ENCODE measurements at regions not wholly inside any gene's neighbourhood (a gene's known extent, or its start where the extent isn't known, plus 50 kb on each side); places are given as distances from the start of the nearest gene placed in this dataset.
"Not testable (repeated sequence)": the region's sequence is repeated elsewhere in the genome, so short reads cannot be mapped to it uniquely, and the experiment has no call there.

- peak overlapping the region in 1 of 10 donors; percentile 23 for H3K27ac Mint-ChIP-seq
- peaks cover 0 to 3% (median 1%) of the 10 kb centered on the region in 5 donors for H3K27me3 Mint-ChIP-seq
- peaks cover 0 to 5% (median 0%) of the 10 kb centered on the region in 3 donors for H3K36me3 Mint-ChIP-seq
- DNase-seq (no peak), ATAC-seq (no peak)
- H3K4me1 Mint-ChIP-seq: no peaks in the 10 kb centered on the region
- H3K4me3 Mint-ChIP-seq: peak overlapping the region in 2 of 10 donors; percentile 11 to 39
- H3K9me3 Mint-ChIP-seq: peaks cover 0 to 10% (median 2%) of the 10 kb centered on the region in 9 donors
- POLR2A ChIA-PET: no interaction called here
Measured at GRCh38 chrX:19194285-19195242, 72.3 kb upstream of the ADGRG2 start.

- no peaks in the 10 kb centered on the region for H3K4me1 Mint-ChIP-seq
- ATAC-seq (no peak), DNase-seq (no peak)
- peak overlapping the region in 1 of 10 donors; percentile 23 for H3K27ac Mint-ChIP-seq
- peak overlapping the region in 2 of 10 donors; percentile 11 to 39 for H3K4me3 Mint-ChIP-seq
- peaks cover 0 to 10% (median 2%) of the 10 kb centered on the region in 9 donors for H3K9me3 Mint-ChIP-seq
- H3K36me3 Mint-ChIP-seq: peaks cover 0 to 5% (median 0%) of the 10 kb centered on the region in 3 donors
- peaks cover 0 to 8% (median 6%) of the 10 kb centered on the region in 5 donors for H3K27me3 Mint-ChIP-seq
- POLR2A ChIA-PET: no interaction called here
Measured at GRCh38 chrX:19195243-19195610, 73.0 kb upstream of the ADGRG2 start.

- no peaks in the 10 kb centered on the region for H3K4me1 Mint-ChIP-seq
- ATAC-seq (no peak), DNase-seq (no peak)
- no peaks in the 10 kb centered on the region for H3K36me3 Mint-ChIP-seq
- POLR2A ChIA-PET: no interaction called here
- no peak overlapping the region for H3K27ac Mint-ChIP-seq
- no peak overlapping the region for H3K4me3 Mint-ChIP-seq
- H3K27me3 Mint-ChIP-seq: peaks cover 0 to 13% (median 5%) of the 10 kb centered on the region in 5 donors
- H3K9me3 Mint-ChIP-seq: no peaks in the 10 kb centered on the region
Measured at GRCh38 chrX:19198473-19198872, 76.2 kb upstream of the ADGRG2 start.

GRCh38 chrX:19202171-19202570 is 79.9 kb upstream of the ADGRG2 start:
- ATAC-seq (no peak), DNase-seq (no peak)
- Mint-ChIP-seq H3K4me1 (no peaks in the 10 kb centered on the region), H3K27me3 (peaks cover 0 to 13% (median 5%) of the 10 kb centered on the region in 5 donors), H3K4me3 (no peak overlapping the region), H3K27ac (no peak overlapping the region), H3K36me3 (no peaks in the 10 kb centered on the region), H3K9me3 (no peaks in the 10 kb centered on the region)
- POLR2A ChIA-PET: no interaction called here

GRCh38 chrX:19204636-19205035 is 82.4 kb upstream of the ADGRG2 start:
- POLR2A ChIA-PET: no interaction called here
- DNase-seq: no peak
- Mint-ChIP-seq H3K4me3 (no peak overlapping the region), H3K36me3 (no peaks in the 10 kb centered on the region), H3K27ac (no peak overlapping the region), H3K4me1 (no peaks in the 10 kb centered on the region), H3K9me3 (peaks cover 0 to 5% (median 0%) of the 10 kb centered on the region in 9 donors), H3K27me3 (peaks cover 0 to 11% (median 5%) of the 10 kb centered on the region in 5 donors)
- ATAC-seq: no peak

- H3K4me1 Mint-ChIP-seq: peaks cover 0 to 3% (median 1%) of the 10 kb centered on the region in 4 donors
- H3K36me3 Mint-ChIP-seq: no peaks in the 10 kb centered on the region
- H3K4me3 Mint-ChIP-seq: no peak overlapping the region
- H3K27me3 Mint-ChIP-seq: peaks cover 0 to 9% (median 2%) of the 10 kb centered on the region in 5 donors
- H3K9me3 Mint-ChIP-seq: peaks cover 0 to 5% (median 0%) of the 10 kb centered on the region in 9 donors
- ATAC-seq (no peak), DNase-seq (no peak)
- POLR2A ChIA-PET: no interaction called here
- peak overlapping the region in 3 of 10 donors; percentile 9 to 31 (median 26) for H3K27ac Mint-ChIP-seq
Measured at GRCh38 chrX:19212037-19212436, 89.8 kb upstream of the ADGRG2 start.

- H3K9me3 Mint-ChIP-seq: peaks cover 0 to 5% (median 0%) of the 10 kb centered on the region in 9 donors
- ATAC-seq: no peak
Measured at GRCh38 chrX:19213610-19214152, 91.4 kb upstream of the ADGRG2 start.

GRCh38 chrX:19214311-19214710 is 92.0 kb upstream of the ADGRG2 start:
- no peak for ATAC-seq
- POLR2A ChIA-PET: no interaction called here
- Mint-ChIP-seq H3K4me3 (no peak overlapping the region), H3K9me3 (peaks cover 0 to 2% (median 0%) of the 10 kb centered on the region in 9 donors), H3K36me3 (no peaks in the 10 kb centered on the region), H3K27me3 (peaks cover 0 to 9% (median 2%) of the 10 kb centered on the region in 5 donors), H3K4me1 (peaks cover 0 to 3% (median 1%) of the 10 kb centered on the region in 4 donors), H3K27ac (no peak overlapping the region)
- no peak for DNase-seq

More at GRCh38 chrX:19213610-19214152, 91.4 kb upstream of the ADGRG2 start:
- peaks cover 0 to 3% (median 1%) of the 10 kb centered on the region in 4 donors for H3K4me1 Mint-ChIP-seq
- no peak overlapping the region for H3K4me3 Mint-ChIP-seq
- POLR2A ChIA-PET: no interaction called here
- no peak overlapping the region for H3K27ac Mint-ChIP-seq
- DNase-seq: no peak
- no peaks in the 10 kb centered on the region for H3K36me3 Mint-ChIP-seq
- H3K27me3 Mint-ChIP-seq: peaks cover 0 to 9% (median 2%) of the 10 kb centered on the region in 5 donors

GRCh38 chrX:19225909-19226308 is 103.6 kb upstream of the ADGRG2 start:
- DNase-seq (no peak), ATAC-seq (no peak)
- Mint-ChIP-seq H3K27ac (no peak overlapping the region), H3K9me3 (peaks cover 0 to 5% (median 0%) of the 10 kb centered on the region in 9 donors), H3K4me3 (no peak overlapping the region), H3K4me1 (no peaks in the 10 kb centered on the region), H3K36me3 (no peaks in the 10 kb centered on the region), H3K27me3 (peaks cover 3 to 21% (median 6%) of the 10 kb centered on the region in 5 donors)
- POLR2A ChIA-PET: no interaction called here

- H3K9me3 Mint-ChIP-seq, POLR2A ChIA-PET, H3K4me3 Mint-ChIP-seq, H3K27ac Mint-ChIP-seq, ATAC-seq, H3K27me3 Mint-ChIP-seq, DNase-seq, H3K4me1 Mint-ChIP-seq, H3K36me3 Mint-ChIP-seq: not testable (repeated sequence)
Measured at GRCh38 chrX:19229896-19230295, 107.6 kb upstream of the ADGRG2 start.

GRCh38 chrX:19237901-19238300 is 105.8 kb upstream of the PDHA1 start:
- H3K36me3 Mint-ChIP-seq: peaks cover 0 to 12% (median 0%) of the 10 kb centered on the region in 3 donors
- no peaks in the 10 kb centered on the region for H3K4me1 Mint-ChIP-seq
- H3K27ac Mint-ChIP-seq: no peak overlapping the region
- POLR2A ChIA-PET: no interaction called here
- peaks cover 0 to 34% (median 7%) of the 10 kb centered on the region in 9 donors for H3K9me3 Mint-ChIP-seq
- H3K27me3 Mint-ChIP-seq: peaks cover 0 to 8% (median 4%) of the 10 kb centered on the region in 5 donors
- H3K4me3 Mint-ChIP-seq: no peak overlapping the region
- DNase-seq: no peak
- no peak for ATAC-seq

GRCh38 chrX:19243431-19243830 is 100.3 kb upstream of the PDHA1 start:
- POLR2A ChIA-PET: no interaction called here
- Mint-ChIP-seq H3K4me1 (no peaks in the 10 kb centered on the region), H3K36me3 (peaks cover 0 to 12% (median 0%) of the 10 kb centered on the region in 3 donors), H3K27ac (no peak overlapping the region), H3K9me3 (peaks cover 0 to 61% (median 10%) of the 10 kb centered on the region in 9 donors), H3K4me3 (no peak overlapping the region), H3K27me3 (peaks cover 0 to 5% (median 1%) of the 10 kb centered on the region in 5 donors)
- DNase-seq (no peak), ATAC-seq (no peak)

GRCh38 chrX:19244921-19245320 is 98.8 kb upstream of the PDHA1 start:
- H3K36me3 Mint-ChIP-seq: peaks cover 0 to 13% (median 2%) of the 10 kb centered on the region in 3 donors
- DNase-seq, ATAC-seq, H3K4me1 Mint-ChIP-seq, H3K4me3 Mint-ChIP-seq, H3K27ac Mint-ChIP-seq, POLR2A ChIA-PET: not testable (repeated sequence)
- peaks cover 0 to 62% (median 14%) of the 10 kb centered on the region in 9 donors for H3K9me3 Mint-ChIP-seq
- H3K27me3 Mint-ChIP-seq: peaks cover 0 to 12% (median 0%) of the 10 kb centered on the region in 5 donors

Measured in naive thymus-derived CD8-positive, alpha-beta T cell (primary cell).